HG03520 (cell line): ENCODE measurements at regions not wholly inside any gene's neighbourhood (a gene's known extent, or its start where the extent isn't known, plus 50 kb on each side); places are given as distances from the start of the nearest gene placed in this dataset.

Source experiments
- ATAC-seq: cut with Tn5 transposase; IDR thresholded peaks from one replicate; pipeline ENCODE4 v1.9.1; 2021; ENCODE audit warnings: mild to moderate bottlenecking, moderate library complexity; ENCODE audit not compliant: unreplicated experiment

DNA sequence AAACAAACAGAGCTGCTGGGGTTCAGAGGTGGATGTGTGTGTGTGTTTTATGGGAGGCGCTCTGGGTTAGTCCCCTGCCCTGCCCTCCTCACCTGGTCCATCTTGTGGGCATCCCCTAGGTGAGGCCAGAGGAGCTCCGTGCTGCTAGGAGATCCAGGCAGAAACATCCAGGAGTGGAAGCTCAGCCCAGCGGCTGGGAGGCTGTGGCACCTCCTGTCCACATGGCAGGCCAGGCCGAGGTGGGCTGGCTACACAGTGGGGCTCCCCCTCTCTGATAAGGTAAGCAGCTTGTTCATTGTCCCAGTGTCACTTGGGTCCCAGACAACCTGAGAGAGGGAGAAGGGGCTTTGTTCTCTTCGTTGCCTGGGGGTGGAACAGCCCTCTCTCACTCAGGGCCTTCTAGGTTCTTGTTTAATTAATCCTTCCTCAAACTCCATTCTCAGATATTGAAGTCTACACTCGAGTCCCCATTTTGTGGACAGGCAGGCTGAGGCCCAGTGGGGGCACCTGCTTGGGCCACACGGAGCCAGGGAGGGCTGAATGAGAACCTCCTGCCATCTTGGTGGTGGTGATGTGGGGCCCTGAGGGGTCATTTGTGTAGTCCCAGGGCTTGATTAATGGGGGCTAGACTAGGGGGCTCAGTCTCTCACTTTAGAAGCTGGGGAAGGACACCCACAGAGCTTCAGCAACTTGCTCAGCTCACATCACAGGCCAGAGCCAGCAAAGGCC is 216.8 kb upstream of the GPR26 start:
- no peak for ATAC-seq

DNA sequence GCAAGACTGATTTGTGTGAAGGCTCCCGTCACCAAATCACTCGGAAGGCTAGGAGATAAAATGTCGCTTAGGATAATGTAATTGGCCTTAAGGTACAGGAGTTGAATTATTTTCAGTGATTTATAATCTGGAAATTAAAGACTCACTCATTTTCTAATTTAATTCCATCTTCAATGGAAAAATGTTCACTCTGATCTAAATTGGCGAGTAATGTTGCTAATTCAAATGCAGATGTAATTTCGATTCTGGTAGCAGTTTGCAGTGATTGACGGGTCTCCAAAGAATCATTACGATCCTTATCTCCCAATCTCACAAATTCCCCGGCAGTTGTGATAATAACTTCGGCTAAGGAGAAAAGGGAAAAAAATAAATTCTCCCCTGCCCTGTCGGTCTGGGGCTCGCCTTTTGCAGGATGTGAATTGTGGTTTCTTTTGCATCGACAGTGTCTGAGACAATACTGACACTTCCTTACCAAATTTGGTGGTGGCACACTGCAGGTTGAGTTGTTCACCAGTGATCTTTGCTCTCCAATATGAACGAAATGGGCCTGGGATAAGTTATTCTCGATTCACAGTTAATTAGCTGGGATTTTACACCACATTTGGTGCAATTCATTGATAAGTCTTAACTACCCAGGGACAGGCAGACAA is 215.1 kb upstream of the GPR26 start:
- no peak for ATAC-seq

DNA sequence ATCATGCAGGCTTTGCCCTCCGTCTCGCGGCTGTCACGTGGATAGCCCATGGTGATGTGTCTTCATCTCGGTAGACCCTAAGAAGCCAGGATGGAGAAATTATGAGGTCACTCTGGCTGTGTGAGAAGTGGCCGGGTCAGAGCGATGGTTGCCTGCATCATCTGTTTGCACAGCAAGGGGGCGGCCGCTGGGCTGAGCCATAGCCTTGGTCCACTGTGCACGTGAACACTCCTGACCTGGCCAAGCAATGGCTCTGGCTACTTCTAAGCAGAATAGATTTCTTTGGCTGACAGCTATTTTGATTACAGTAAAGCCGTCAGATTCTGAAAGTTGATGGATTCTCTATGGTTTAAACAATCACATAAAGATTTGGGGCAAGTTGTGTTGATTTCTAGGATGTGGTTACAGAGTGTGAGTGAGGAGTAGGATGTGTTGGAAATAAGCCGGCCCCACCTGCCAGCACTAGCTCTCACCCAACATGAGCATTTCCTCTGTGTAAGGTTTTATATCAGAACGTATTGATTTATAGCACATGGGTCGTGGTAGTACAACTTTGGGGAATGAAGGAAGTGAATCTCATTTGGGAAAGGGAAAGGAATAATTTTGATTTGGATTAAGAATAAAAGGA is 214.4 kb upstream of the GPR26 start:
- no peak for ATAC-seq

DNA sequence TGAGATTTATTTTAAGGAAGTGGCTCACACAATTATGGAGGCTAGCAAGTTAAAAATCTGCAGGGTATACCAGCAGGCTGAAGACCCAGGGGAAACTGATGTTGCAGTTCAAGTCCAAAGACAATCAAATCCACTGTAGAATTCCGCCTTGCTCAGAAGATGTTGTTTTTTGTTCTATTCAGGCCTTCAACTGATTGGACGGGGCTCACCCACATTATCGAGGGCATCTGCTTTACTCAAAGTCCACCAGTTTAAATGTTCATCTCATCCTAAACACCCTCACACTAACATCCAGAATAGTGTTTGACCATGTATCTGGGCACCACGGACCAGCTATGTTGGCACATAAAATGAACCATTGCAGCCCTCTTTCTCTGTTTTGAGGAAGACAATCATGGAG is 211.2 kb upstream of the GPR26 start:
- ATAC-seq = no peak

DNA sequence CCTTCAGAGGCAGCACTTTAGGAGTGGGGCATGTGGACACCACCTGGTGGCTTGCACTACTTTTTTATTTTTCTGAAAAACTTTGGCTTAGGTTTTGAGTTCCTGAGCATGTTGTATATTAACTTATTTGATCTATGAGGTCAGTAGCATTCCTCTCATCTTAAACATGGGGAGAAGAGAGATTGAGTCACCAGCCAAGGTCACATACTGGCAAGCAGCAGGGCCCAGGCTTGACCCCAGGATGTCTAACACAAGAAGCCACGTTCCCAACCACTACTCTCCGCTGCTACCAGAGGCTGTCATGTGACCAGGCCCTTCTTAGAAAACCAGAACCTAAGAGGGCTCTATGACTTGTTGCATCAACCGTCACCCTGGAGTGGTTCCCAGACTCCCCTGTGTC is 210.3 kb upstream of the GPR26 start:
- no peak for ATAC-seq

DNA sequence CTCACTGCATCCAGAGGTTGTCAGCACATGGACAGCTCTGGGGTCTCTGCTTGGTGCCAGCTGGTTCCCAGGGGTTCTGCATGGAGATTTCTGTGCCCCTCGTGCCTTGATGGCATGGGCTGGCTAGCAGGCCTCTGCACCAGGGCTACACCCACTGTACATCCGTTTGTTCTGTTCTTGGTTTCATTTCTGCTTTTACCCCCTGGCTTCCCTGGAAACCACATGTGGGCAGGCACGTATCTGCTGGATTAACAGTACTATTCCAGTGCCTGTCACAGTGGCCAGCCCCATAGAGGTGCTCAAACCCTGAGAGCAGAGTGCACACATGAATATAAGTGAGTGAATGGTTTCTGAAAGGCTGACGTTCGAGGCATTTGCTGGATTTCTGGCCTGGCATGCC is 207.2 kb upstream of the GPR26 start:
- ATAC-seq = no peak

DNA sequence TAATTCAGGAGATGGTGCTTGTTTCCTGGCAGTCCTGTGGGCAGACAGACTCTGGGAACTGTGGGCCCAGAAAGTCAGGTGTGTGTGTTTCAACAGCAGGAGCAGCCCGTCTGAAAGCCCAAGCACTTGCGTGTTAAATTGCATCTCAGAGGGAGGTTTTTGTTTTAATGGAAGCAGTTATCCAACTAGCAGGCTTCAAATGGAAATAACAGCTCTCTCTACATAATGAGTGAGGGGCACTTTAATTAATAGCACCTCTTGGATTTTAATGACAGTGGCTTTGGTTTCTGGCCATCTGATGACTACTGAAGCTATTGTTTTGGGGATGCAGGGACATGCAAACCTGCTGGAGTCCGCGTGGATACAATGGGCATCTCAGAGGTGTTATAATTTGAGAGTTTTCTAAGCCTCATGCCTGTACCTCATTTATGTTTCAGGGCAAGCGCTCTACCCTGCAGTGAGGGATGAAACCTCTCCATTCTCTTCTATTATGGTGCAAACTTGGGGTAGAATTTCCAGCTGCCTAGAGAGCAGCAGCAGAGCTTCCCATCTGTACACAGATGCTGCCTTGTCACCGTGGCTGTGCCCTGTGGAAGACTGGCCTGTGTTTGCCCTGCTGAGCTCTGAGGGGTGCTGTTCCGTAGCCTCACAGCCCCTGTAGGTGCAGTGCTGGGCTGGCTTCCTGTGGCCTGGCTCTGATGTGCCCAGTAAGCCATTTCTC is 206.6 kb upstream of the GPR26 start:
- no peak for ATAC-seq

DNA sequence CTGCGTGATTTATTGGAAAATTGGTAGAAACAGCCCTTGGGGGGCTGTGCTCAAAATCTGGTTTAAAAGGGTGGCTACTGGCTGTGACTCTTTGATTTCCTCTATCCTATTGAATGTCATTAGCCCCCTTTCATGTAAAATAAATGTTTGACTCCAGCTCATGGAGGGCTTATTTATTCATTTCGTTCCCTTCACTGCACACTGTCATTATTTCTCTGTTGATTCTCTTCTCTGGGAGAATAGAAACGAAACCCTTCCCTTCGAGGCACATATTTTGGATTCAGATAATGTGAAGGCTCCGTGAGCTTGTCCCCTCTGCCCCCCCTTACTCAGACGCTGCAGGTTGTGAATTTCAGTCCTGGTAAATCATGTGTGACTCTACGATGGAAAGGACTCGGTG is 203.9 kb upstream of the GPR26 start:
- ATAC-seq = no peak

DNA sequence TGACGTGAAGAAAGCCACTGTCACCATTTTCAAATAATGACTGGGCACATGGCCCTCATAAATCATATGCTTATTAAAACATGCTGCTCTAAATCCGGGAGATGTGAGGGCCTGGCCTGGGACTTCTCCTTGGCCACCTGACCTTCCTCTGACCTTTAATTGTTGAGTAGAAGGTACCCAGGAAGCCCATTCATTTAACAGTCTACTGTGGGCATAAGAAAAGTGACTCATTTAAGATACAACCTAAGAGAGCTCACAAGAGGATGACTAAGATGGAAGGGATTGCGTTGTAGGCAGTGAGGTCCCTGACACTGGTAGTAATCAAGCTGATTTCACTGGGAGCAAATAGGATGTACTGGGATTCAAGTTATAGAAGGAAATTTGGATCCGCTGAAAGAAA is 203.4 kb upstream of the GPR26 start:
- ATAC-seq = no peak

DNA sequence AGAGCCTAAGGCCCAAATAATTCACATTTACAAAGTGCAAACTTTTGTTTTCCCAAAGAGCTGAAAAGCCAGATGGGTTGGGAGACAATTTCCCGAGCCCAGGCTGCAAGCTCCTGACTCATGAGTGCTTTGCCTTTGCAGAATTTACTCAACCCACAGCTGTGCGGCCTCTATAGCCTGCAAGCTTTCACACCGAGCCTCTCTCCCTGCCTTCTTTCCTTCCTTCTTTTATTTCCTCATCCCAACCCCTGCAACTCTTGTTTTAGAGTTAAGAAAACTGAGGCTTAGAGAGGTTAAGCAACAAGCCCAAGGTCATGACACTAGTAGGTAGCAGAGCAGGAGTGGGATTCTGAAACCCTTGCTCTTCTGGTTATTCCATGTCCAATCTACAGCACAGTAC is 203.0 kb upstream of the GPR26 start:
- no peak for ATAC-seq

DNA sequence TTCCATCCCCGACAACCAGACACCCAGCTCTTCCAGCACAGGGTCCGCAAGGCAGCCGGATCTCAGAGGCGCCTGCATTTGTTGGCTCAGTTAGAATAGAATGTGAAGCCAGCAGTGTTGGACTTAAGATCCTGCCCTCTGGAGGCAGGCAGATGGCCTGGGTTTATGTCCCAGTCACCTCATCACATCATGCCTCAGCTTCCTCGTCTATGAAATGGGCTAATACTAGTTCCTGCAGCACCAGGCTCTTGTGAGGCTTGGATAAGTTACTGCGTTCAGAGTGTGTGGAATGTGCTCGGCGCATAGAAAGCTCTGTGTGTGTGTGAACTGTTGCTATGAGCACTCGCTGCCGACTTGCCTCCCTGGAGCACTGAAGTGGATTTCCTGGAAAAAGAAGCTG is 202.5 kb upstream of the GPR26 start:
- no peak for ATAC-seq

DNA sequence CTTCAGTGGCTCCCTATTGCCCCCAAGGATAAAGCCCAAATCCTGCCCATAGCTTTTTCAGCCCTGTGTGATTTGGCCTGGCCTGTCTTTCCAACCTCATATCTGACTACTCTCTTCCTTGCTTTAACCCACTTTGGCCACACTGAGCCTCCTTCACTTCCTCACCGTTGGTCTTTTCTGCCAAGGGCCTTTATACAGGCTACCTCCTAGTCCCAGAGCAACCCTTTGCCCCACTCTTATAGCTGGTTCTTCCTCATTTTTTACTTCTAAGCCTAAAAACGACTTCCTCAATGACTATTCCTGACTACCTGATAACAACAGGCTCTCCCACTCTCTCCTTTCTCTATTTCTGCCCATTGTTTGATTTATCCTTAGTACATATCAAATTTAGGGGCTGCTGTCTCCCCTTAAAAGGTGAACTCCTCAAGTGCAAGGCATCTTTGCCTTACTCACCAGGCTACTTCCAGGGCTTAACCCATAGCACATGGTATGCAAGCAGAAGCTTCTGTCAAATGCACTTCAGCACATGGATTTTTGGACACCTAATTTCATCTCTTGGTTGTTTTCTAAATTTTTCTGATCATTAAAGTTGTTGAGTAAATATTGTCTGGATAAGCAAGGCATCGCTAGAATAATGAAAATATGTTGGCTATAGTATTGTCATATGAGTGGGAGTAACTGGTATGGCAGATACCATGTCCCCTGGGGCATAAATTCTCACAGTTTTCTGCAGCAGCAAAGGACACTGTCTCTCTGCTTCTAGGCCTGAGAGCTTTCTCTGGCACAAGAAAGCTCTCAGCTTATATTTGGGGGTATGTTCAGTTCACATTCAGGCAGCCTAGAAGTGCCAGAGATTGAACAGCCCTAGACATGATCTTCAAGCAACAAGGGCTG is 201.5 kb upstream of the GPR26 start:
- ATAC-seq = no peak

DNA sequence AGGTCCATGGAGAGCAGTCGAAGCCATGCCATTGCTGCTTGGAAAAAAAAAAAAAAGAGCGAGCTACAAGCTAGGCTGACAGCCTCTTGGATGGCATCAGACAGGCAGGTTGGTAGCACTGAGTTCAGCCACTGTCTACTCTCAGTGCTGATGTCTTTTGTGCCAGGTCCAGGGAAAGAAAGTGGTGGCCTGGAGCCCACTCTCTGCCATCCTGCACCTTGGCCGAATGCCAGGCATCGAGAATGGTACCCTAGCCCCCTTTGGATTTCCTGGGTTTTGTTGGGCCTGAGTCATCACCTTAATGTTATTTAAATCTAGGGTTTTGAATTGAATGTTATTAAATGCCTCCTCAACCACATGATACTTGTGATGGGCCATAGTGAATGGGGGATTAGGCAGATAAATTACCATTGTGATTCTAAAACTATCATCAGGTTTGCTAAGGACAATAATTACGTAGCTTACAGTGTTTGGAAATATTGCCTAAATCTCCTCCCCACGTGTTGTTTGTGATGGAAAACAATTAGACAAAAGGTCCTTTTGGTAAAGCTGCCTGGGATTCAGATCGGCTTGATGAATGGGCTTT is 195.7 kb upstream of the GPR26 start:
- ATAC-seq = no peak

DNA sequence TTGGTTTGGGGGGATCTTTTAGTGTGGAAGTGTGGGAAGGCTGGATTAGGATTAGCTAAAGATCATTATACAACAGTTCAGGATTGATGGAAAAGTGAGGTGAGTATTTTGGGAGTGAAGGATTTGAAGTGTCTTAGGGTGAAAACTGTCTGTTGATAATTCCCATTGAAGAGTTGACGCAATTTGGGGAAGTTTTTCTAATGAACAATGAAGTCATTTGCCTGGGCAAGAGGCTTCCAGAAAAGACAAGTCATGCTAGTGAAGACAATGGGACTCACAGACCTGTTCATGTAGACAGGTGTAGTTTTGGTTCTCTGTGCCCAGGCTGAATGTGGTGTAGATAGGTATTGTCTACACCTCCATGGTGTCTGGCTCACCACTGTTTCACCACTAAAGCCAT is 194.3 kb upstream of the GPR26 start:
- no peak for ATAC-seq

DNA sequence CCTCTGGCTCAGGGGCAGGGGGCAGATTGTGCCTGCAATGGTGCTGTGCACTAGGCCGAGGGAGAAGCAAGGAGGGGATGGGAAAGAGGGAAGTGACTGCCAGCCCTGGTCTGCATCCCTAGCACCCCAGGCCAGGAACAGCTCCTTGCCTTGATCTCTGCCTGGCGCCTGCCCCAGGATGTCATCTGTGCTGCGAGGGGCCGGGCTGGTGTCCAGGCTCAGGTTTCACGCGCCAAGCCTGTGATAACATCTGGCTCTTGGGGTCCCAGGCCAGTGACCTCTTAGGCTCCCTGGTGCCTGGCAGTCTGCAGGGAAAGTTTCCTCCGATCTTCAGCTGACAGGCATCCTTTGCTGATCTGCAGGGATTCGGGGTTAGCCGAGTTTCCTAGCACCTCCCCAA is 193.5 kb upstream of the GPR26 start:
- ATAC-seq = no peak

DNA sequence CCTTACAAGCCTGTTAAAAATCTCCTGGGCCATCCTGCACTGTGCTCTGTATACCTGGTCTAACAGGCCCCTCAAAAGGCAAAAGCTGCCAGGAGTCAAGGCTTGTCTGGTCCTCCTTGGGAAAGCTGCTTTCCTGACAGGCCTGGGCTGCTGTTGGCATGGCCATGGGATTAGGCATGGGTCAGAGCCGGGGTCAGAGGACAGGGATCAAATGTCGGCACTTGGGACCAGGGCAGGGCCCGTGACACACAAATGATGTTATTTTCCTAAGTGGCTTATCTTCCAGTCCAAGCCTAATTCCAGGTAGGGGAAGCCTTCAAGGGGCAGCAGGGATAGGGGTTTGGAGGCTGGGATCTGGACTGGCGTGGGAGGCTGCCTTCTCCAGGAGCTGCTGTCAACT is 191.5 kb upstream of the GPR26 start:
- no peak for ATAC-seq

DNA sequence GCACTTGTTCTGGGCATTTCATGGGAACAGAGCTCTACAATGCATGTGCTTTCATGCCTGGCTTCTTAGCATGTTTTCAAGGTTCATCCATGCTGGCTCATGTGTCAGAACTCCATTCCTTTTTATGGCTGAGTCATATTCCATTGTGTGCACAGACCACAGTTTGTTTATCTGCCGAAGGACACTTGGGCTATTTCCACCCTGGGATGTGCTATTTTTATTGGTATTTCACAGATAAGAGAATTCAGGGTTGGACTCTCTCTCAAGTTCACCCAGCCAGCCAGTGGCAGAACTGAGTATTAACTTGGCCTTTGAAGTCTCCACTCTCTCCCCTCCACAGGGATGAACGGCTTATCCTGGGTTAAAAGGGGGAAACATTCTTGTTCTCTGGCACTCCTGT is 190.7 kb upstream of the GPR26 start:
- no peak for ATAC-seq

DNA sequence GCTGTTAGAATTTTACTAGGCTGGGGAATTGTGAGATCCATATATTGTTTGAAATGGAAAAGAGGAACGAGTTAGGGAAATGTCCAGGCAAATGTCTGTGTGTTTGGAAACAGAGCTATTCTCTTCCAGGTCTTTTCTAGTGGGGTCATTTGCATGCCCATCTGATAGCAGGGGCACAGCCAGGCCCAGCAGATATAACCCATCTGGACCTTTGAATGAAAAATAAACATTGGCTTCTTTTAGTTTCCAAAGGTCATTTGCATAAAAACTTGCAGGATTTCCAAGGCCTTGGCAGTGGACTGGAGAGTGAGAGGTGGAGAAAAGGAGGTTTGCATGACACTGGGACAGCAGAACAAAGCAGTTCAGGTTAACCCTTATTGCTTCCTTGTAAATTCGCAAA is 188.0 kb upstream of the GPR26 start:
- ATAC-seq = no peak

DNA sequence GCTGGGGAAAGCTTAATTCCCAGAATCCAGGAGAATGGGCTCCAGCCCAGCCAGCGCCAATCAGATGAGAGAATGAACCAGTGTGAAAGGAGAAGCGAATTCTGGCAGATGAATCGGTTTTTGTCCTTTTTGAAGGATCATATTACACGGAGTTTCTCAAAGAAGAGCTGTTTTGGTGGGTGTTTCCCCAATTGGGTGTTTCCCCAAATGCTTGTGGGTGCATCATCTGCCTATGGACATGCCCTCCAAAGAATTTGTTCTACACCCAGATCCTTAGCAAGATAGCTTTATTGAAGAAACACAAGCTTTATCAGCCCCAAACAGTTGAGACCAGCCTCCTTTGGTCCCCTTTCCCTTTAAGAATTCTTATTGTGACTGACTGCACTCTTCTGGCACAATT is 186.5 kb upstream of the GPR26 start:
- no peak for ATAC-seq

DNA sequence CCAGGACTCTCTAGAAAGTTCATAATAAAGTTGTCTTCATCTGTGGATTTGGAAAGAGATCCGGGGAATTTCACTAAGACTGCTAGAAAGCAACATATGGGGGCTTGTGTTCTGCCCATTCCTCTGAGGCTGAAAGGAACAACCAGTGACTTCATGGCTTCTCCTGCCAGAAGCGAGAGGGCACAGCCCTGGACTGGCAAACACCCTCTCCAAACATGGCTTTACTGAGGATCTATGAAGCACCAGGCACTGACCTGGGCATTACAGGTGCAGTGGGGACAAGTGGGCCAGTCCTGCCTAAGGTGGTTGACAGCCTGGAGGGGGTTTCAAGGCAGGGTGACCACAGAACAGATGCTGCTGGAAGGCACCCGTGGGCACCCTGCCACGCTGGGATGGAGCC is 185.8 kb upstream of the GPR26 start:
- ATAC-seq = no peak
